HEK293 (cell line): ENCODE measurements at regions not wholly inside any gene's neighbourhood (a gene's known extent, or its start where the extent isn't known, plus 50 kb on each side); places are given as distances from the start of the nearest gene placed in this dataset.

ENCODE experiments used
- YY1 ChIP-seq: fragments of 450-650 bp; formaldehyde crosslinking; IDR thresholded peaks from 2 replicates; pipeline ENCODE4 v1.5.1; 2018; ENCODE audit warnings: missing biosample characterization, missing genetic modification characterization
- ZNF10 ChIP-seq: fragments of 450-650 bp; formaldehyde crosslinking; IDR thresholded peaks from 2 replicates; pipeline ENCODE4 v1.5.1; 2017; ENCODE audit warnings: missing biosample characterization, missing genetic modification characterization
- ZNF140 ChIP-seq: fragments of 450-650 bp; formaldehyde crosslinking; IDR thresholded peaks from 2 replicates; pipeline ENCODE4 v1.5.1; 2016; ENCODE audit warnings: missing biosample characterization, missing genetic modification characterization
- ZNF311 ChIP-seq: fragments of 450-650 bp; formaldehyde crosslinking; IDR thresholded peaks from 2 replicates; pipeline ENCODE4 v1.5.1; 2017; ENCODE audit warnings: missing biosample characterization, missing genetic modification characterization, borderline replicate concordance

- TF ChIP-seq ZNF10 (tag by site-specific recombination) (no peak), ZNF140 (tag by site-specific recombination) (no peak), ZNF311 (tag by site-specific recombination) (no peak), YY1 (tag by site-specific recombination) (no peak)
These were observed 938.0 kb downstream of the GALC start for GRCh38 chr14:87055007-87055406.
